HL-60 (cell line): ENCODE measurements at regions not wholly inside any gene's neighbourhood (a gene's known extent, or its start where the extent isn't known, plus 50 kb on each side); places are given as distances from the start of the nearest gene placed in this dataset.

ENCODE experiments used
- DNase-seq, 2 experiments: peaks; one replicate each; pipeline ENCODE4 v3.0.0-alpha.2; 2010 to 2020; ENCODE audit warnings: low read depth in 1 of 2, low spot score in 1 of 2
- H3K27ac ChIP-seq: fragments of 250-450 bp; sonication (Bioruptor Pico); replicated peaks from 2 replicates; pipeline ENCODE4 v1.5.1; 2020; ENCODE audit warnings: mild to moderate bottlenecking, moderate library complexity
- H3K27me3 ChIP-seq: fragments of 250-450 bp; sonication (Bioruptor Pico); 2 replicates; pipeline ENCODE4 v1.5.1; 2021; ENCODE audit warnings: mild to moderate bottlenecking, moderate library complexity; ENCODE audit not compliant: insufficient read depth, poor library complexity, severe bottlenecking
- H3K4me3 ChIP-seq: replicated peaks from 2 replicates; pipeline ENCODE4 v1.5.1; 2011; ENCODE audit warnings: mild to moderate bottlenecking, control low read depth, low read length; ENCODE audit not compliant: insufficient read depth
- CTCF ChIP-seq: IDR thresholded peaks from one replicate; pipeline ENCODE4 v1.5.1; 2011; ENCODE audit warnings: low read length, control low read depth, inconsistent platforms; ENCODE audit not compliant: insufficient read depth
- GABPA ChIP-seq: IDR thresholded peaks from 2 replicates; pipeline ENCODE4 v1.6.1; 2012; ENCODE audit warnings: low read depth
- POLR2AphosphoS5 ChIP-seq: IDR thresholded peaks from 2 replicates; pipeline ENCODE4 v1.6.1; 2012; ENCODE audit warnings: low read depth
- REST ChIP-seq: IDR thresholded peaks from 2 replicates; pipeline ENCODE4 v1.6.1; 2012; ENCODE audit warnings: low read depth; ENCODE audit not compliant: insufficient replicate concordance
- SPI1 ChIP-seq: IDR thresholded peaks from 2 replicates; pipeline ENCODE4 v1.6.1; 2012; ENCODE audit warnings: low read depth, mild to moderate bottlenecking, borderline replicate concordance

GRCh38 chrX:39008549-39008948 lies 207.3 kb downstream of the MID1IP1 start:
- no peak overlapping the region for H3K4me3 ChIP-seq
- H3K27ac ChIP-seq, result peak overlapping the region; percentile 57
- DNase-seq, result peak; percentile 41 to 80
- H3K27me3 ChIP-seq, result no peaks in the 10 kb centered on the region
- TF ChIP-seq GABPA (no peak), SPI1 (peak; percentile 83)

GRCh38 chrX:39011454-39012221 lies 210.4 kb downstream of the MID1IP1 start:
- no peak for DNase-seq
- Histone ChIP-seq H3K27me3 (no peaks in the 10 kb centered on the region), H3K27ac (no peak overlapping the region)

GRCh38 chrX:39012621-39013111 lies 211.4 kb downstream of the MID1IP1 start:
- no peak overlapping the region for H3K4me3 ChIP-seq
- H3K27me3 ChIP-seq, result no peaks in the 10 kb centered on the region
- no peak overlapping the region for H3K27ac ChIP-seq
- TF ChIP-seq GABPA, result no peak
- TF ChIP-seq SPI1, result no peak
- TF ChIP-seq REST, result no peak
- TF ChIP-seq CTCF, result no peak
- DNase-seq, result no peak

More at GRCh38 chrX:39011454-39012221, 210.4 kb downstream of the MID1IP1 start:
- no peak overlapping the region for H3K4me3 ChIP-seq
- no peak for TF ChIP-seq GABPA
- no peak for TF ChIP-seq POLR2AphosphoS5
- no peak for TF ChIP-seq REST
- TF ChIP-seq CTCF, result no peak
- no peak for TF ChIP-seq SPI1

GRCh38 chrX:39016556-39016955 lies 215.3 kb downstream of the MID1IP1 start:
- no peaks in the 10 kb centered on the region for H3K27me3 ChIP-seq
- TF ChIP-seq REST (no peak), GABPA (no peak), POLR2AphosphoS5 (no peak), SPI1 (no peak), CTCF (no peak)
- H3K4me3 ChIP-seq, result no peak overlapping the region
- no peak overlapping the region for H3K27ac ChIP-seq
- DNase-seq, result no peak
